ENCODE measurements at regions not wholly inside any gene's neighbourhood (a gene's known extent, or its start where the extent isn't known, plus 50 kb on each side); places are given as distances from the start of the nearest gene placed in this dataset.

DNA sequence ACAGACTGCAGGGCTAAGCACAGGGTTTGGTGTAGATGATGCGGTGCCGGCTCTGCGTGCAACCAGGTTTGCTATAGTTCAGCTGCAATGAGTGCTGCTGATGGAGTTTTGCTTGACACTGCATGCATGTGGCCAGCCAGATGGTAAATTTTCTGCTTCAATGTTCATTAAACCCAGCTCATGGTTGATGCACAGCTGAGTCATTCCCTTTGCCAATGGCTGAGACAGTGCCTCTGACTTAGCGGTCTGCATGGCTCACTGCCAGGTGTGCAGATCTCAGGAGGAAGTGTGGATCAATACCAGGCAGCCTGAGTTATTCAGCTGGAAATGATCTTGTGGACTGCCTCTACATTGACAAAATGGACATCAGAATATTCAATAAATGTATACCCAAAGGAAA lies 172.7 kb upstream of the ZP4 start:
- TF ChIP-seq EZH2 (IDR thresholded peaks at IDR 0.05), result no peak
- TF ChIP-seq POLR2AphosphoS5 (IDR thresholded peaks at IDR 0.05; ENCODE audit: borderline replicate concordance, low read depth, low read length), result no peak
- TF ChIP-seq FOXP2 (optimal IDR thresholded peaks at IDR 0.05; ENCODE audit: control extremely low read depth, extremely low read length, insufficient read depth), result no peak

Measured in SK-N-MC (cell line).